CD14-positive monocyte (primary cell): ENCODE measurements at regions not wholly inside any gene's neighbourhood (a gene's known extent, or its start where the extent isn't known, plus 50 kb on each side); places are given as distances from the start of the nearest gene placed in this dataset.

Source experiments
- DNase-seq, 3 donors: peaks; one replicate each; pipeline ENCODE4 v3.0.0-alpha.2; 2011 to 2022
- H2AFZ ChIP-seq: 2 replicates; pipeline ENCODE4 v1.6.0; 2012; ENCODE audit warnings: mild to moderate bottlenecking, low read depth, low read length, inconsistent platforms; ENCODE audit not compliant: insufficient read depth, poor library complexity, severe bottlenecking
- H3K27ac ChIP-seq, 2 donors: 1 replicate in 1 of 2; 2 replicates in 1 of 2; pipeline ENCODE4 v1.5.1; 2012 to 2013; ENCODE audit warnings: low read length in 2 of 2, control low read depth in 1 of 2, inconsistent platforms in 1 of 2, low read depth in 1 of 2, mild to moderate bottlenecking in 1 of 2
- H3K27me3 ChIP-seq, 2 donors: one replicate each; pipeline versions ENCODE4 v1.6.0 to v1.6.1; 2011 to 2013; ENCODE audit warnings: low read length in 2 of 2; ENCODE audit not compliant: control insufficient read depth in 2 of 2, insufficient read depth in 2 of 2
- H3K36me3 ChIP-seq, 2 donors: replicated peaks in 1 of 2; 1 replicate in 1 of 2; 2 replicates in 1 of 2; pipeline versions ENCODE4 v1.5.1 to v1.6.1; 2012 to 2013; ENCODE audit warnings: low read length in 2 of 2, control low read depth in 1 of 2, inconsistent platforms in 1 of 2, mild to moderate bottlenecking in 1 of 2; ENCODE audit not compliant: insufficient read depth in 2 of 2, control insufficient read depth in 1 of 2
- H3K4me1 ChIP-seq, 2 donors: 1 replicate in 1 of 2; 2 replicates in 1 of 2; pipeline versions ENCODE4 v1.5.1 to v1.6.1; 2012 to 2013; ENCODE audit warnings: low read length in 2 of 2, control low read depth in 1 of 2, inconsistent platforms in 1 of 2, mild to moderate bottlenecking in 1 of 2, moderate library complexity in 1 of 2; ENCODE audit not compliant: insufficient read depth in 2 of 2, control insufficient read depth in 1 of 2
- H3K4me2 ChIP-seq: replicated peaks from 2 replicates; pipeline ENCODE3; 2012; ENCODE audit warnings: low read length, moderate library complexity, mild to moderate bottlenecking; ENCODE audit not compliant: poor library complexity, severe bottlenecking; ENCODE audit errors: extremely low read depth
- H3K4me3 ChIP-seq, 3 experiments: fragments of 200-600 bp in 1 of 3; sonication (generic) in 1 of 3; replicated peaks in 1 of 3; 1 replicate in 2 of 3; 2 replicates in 1 of 3; pipeline ENCODE4 v1.5.1; 2011 to 2013; ENCODE audit warnings: low read length in 3 of 3, mild to moderate bottlenecking in 3 of 3, control low read depth in 2 of 3, low read depth in 2 of 3, inconsistent platforms in 1 of 3, moderate library complexity in 1 of 3
- H3K79me2 ChIP-seq: 2 replicates; pipeline ENCODE4 v1.6.0; 2012; ENCODE audit warnings: mild to moderate bottlenecking, control low read depth, inconsistent platforms, low read length, moderate library complexity; ENCODE audit not compliant: insufficient read depth
- H3K9ac ChIP-seq: 2 replicates; pipeline ENCODE4 v1.6.0; 2017; ENCODE audit warnings: low read length, mild to moderate bottlenecking; ENCODE audit not compliant: insufficient read depth, poor library complexity, severe bottlenecking
- H3K9me3 ChIP-seq, 2 donors: replicated peaks in 1 of 2; 1 replicate in 1 of 2; 2 replicates in 1 of 2; pipeline versions ENCODE4 v1.5.1 to v1.6.1; 2012 to 2013; ENCODE audit warnings: low read length in 2 of 2, control low read depth in 1 of 2; ENCODE audit not compliant: control insufficient read depth in 1 of 2, insufficient read depth in 1 of 2
- H4K20me1 ChIP-seq: 2 replicates; pipeline ENCODE4 v1.6.0; 2012; ENCODE audit warnings: mild to moderate bottlenecking, low read length, control low read depth, moderate library complexity; ENCODE audit not compliant: insufficient read depth
- H3K27ac Mint-ChIP-seq, 7 donors: one replicate each; pipeline ENCODE4 v1.8.0; 2020; ENCODE audit warnings: mild to moderate bottlenecking in 7 of 7, mixed read lengths in 7 of 7, moderate library complexity in 6 of 7, inconsistent platforms in 2 of 7
- H3K27me3 Mint-ChIP-seq, 3 donors: one replicate each; pipeline ENCODE4 v1.8.0; 2021 to 2022; ENCODE audit warnings: low read depth in 3 of 3, mild to moderate bottlenecking in 3 of 3, mixed read lengths in 3 of 3, moderate library complexity in 3 of 3, inconsistent platforms in 1 of 3
- H3K36me3 Mint-ChIP-seq, 2 donors: one replicate each; pipeline ENCODE4 v1.8.0; 2020; ENCODE audit warnings: mixed read lengths in 2 of 2, inconsistent platforms in 1 of 2, mild to moderate bottlenecking in 1 of 2
- H3K4me1 Mint-ChIP-seq: one replicate; pipeline ENCODE4 v1.8.0; 2020; ENCODE audit warnings: mild to moderate bottlenecking, mixed read lengths
- H3K4me3 Mint-ChIP-seq, 2 donors: one replicate each; pipeline ENCODE4 v1.8.0; 2020; ENCODE audit warnings: mild to moderate bottlenecking in 2 of 2, mixed read lengths in 2 of 2, moderate library complexity in 1 of 2
- H3K9me3 Mint-ChIP-seq, 7 donors: one replicate each; pipeline ENCODE4 v1.8.0; 2020 to 2022; ENCODE audit warnings: mixed read lengths in 7 of 7, mild to moderate bottlenecking in 6 of 7, moderate library complexity in 6 of 7, inconsistent platforms in 2 of 7
- WGBS: methylation state at CpG from one replicate; pipeline ENCODE4 v1.1.5; 2013; ENCODE audit warnings: missing lambda C conversion rate; ENCODE audit not compliant: insufficient coverage; 5-methylcytosine and 5-hydroxymethylcytosine counted together
- intact Hi-C, 2 donors: fragments of 100-400 bp; cut with micrococcal nuclease; formaldehyde crosslinking; loops; one replicate each; pipeline versions ENCODE4 v1.15.0 to v1.15.1; 2023
- TF ChIP-seq, protein P1 (sequence below): fragments of 200-600 bp; IDR thresholded peaks from one replicate; pipeline ENCODE4 v1.8.0; 2022; ENCODE audit warnings: antibody characterized with exemption, mild to moderate bottlenecking

DNA sequence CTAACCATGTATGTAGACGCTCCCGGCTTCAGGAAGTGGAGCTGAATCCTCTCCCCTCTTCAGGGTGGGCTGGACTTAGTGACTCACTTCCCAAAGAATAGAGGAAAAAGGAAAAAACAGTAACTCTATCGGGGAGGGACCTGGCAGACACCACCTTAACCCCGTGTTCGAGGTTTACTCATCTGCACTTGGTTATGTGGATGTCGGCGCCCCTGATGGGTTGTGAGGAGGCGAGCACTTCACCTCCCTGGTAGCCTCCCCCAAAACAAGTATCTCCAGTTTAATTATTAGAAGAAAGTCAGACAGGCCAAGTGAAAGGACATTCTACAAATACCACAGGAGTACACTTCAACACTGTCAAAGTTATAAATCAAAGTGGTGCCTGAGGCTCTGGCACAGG, 559.7 kb downstream of the TCERG1L start:
- Histone ChIP-seq H2AFZ (no peak overlapping the region), H3K4me3 (no peak overlapping the region), H3K4me1 (no peaks in the 10 kb centered on the region), H3K27ac (no peak overlapping the region), H3K9ac (no peak overlapping the region), H3K4me2 (no peak overlapping the region), H3K27me3 (no peaks in the 10 kb centered on the region), H3K79me2 (no peaks in the 10 kb centered on the region), H4K20me1 (no peaks in the 10 kb centered on the region), H3K9me3 (no peaks in the 10 kb centered on the region), H3K36me3 (no peaks in the 10 kb centered on the region)
- no peak overlapping the region for H3K27ac Mint-ChIP-seq
- intact Hi-C loops, result no loop called here
- H3K27me3 Mint-ChIP-seq, result peaks cover 0 to 5% (median 3%) of the 10 kb centered on the region in 3 donors
- H3K36me3 Mint-ChIP-seq, result no peaks in the 10 kb centered on the region
- no peak overlapping the region for H3K4me3 Mint-ChIP-seq
- H3K9me3 Mint-ChIP-seq, result peaks cover 0 to 8% (median 0%) of the 10 kb centered on the region in 7 donors
- TF ChIP-seq, protein P1, sequence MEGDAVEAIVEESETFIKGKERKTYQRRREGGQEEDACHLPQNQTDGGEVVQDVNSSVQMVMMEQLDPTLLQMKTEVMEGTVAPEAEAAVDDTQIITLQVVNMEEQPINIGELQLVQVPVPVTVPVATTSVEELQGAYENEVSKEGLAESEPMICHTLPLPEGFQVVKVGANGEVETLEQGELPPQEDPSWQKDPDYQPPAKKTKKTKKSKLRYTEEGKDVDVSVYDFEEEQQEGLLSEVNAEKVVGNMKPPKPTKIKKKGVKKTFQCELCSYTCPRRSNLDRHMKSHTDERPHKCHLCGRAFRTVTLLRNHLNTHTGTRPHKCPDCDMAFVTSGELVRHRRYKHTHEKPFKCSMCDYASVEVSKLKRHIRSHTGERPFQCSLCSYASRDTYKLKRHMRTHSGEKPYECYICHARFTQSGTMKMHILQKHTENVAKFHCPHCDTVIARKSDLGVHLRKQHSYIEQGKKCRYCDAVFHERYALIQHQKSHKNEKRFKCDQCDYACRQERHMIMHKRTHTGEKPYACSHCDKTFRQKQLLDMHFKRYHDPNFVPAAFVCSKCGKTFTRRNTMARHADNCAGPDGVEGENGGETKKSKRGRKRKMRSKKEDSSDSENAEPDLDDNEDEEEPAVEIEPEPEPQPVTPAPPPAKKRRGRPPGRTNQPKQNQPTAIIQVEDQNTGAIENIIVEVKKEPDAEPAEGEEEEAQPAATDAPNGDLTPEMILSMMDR, result no peak
- no CpG with 5 or more reads among the region's 8 CpGs for WGBS
- H3K4me1 Mint-ChIP-seq, result no peaks in the 10 kb centered on the region
- DNase-seq, result no peak

DNA sequence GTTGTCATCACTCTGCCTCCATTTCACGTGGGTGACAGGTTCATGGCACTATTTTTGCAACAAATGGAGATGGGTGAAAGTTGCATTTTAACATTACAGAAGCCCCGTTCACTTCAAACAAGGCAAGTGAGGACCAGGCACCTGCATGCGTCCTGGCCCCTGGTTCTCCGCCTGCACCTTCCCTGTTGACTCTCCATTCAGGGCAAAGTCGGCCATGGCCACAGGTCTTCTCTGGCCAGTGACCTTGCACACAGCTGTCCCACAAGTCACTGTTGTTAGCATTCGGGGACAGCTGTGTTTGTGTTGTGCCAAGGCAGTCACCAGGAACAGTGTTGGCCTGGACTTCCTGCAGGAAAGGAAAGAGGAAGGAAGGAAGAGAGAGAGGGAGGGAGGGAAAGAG, 554.9 kb downstream of the TCERG1L start:
- Histone ChIP-seq H2AFZ (no peak overlapping the region), H3K4me2 (no peak overlapping the region), H3K9me3 (peaks cover 0 to 26% of the 10 kb centered on the region in 2 donors), H3K27ac (no peak overlapping the region), H3K79me2 (no peaks in the 10 kb centered on the region), H3K36me3 (no peaks in the 10 kb centered on the region), H3K9ac (no peak overlapping the region), H3K4me3 (no peak overlapping the region), H4K20me1 (no peaks in the 10 kb centered on the region), H3K27me3 (no peaks in the 10 kb centered on the region), H3K4me1 (no peaks in the 10 kb centered on the region)
- Mint-ChIP-seq H3K9me3 (peaks cover 3 to 12% (median 7%) of the 10 kb centered on the region in 7 donors), H3K4me3 (no peak overlapping the region), H3K27me3 (peaks cover 0 to 1% (median 0%) of the 10 kb centered on the region in 3 donors), H3K27ac (no peak overlapping the region), H3K4me1 (no peaks in the 10 kb centered on the region), H3K36me3 (no peaks in the 10 kb centered on the region)
- intact Hi-C loops, result no loop called here
- no peak for DNase-seq
- TF ChIP-seq, protein P1, result no peak
- WGBS, result 93% methylated on average over 4 of the region's 6 CpGs
